Activated naive CD8-positive, alpha-beta T cell treated with anti-CD3 and anti-CD28 coated beads, Interleukin-2, amount 10 ng/mL, durations not matched to agents 7 days and 5 days (primary cell): ENCODE measurements at regions not wholly inside any gene's neighbourhood (a gene's known extent, or its start where the extent isn't known, plus 50 kb on each side); places are given as distances from the start of the nearest gene placed in this dataset.

Experiments used
- ATAC-seq: fragments of 150-1000 bp; cut with Tn5 transposase; one replicate; pipeline ENCODE4 v1.10.0; 2021; ENCODE audit warnings: low read depth, moderate library complexity
- POLR2A ChIA-PET: fragments of 350-600 bp; sonication (Branson Sonifier 250); formaldehyde crosslinking; loops from one replicate; lab custom pipeline; 2021; ENCODE audit warnings: antibody characterized with exemption; lab: Charles Lee
- DNase-seq: peaks from one replicate; pipeline ENCODE4 v3.0.0; 2021
- H3K27ac Mint-ChIP-seq: one replicate; pipeline ENCODE4 v1.8.0; 2022; ENCODE audit warnings: mild to moderate bottlenecking, mixed read lengths
- H3K27me3 Mint-ChIP-seq: one replicate; pipeline ENCODE4 v1.8.0; 2022; ENCODE audit warnings: mild to moderate bottlenecking, moderate library complexity, mixed read lengths
- H3K36me3 Mint-ChIP-seq: one replicate; pipeline ENCODE4 v1.8.0; 2021; ENCODE audit warnings: mild to moderate bottlenecking, mixed read lengths
- H3K4me1 Mint-ChIP-seq: one replicate; pipeline ENCODE4 v1.8.0; 2021; ENCODE audit warnings: mixed read lengths
- H3K4me3 Mint-ChIP-seq: one replicate; pipeline ENCODE4 v1.8.0; 2022; ENCODE audit warnings: mild to moderate bottlenecking, moderate library complexity, mixed read lengths
- H3K9me3 Mint-ChIP-seq: one replicate; pipeline ENCODE4 v1.8.0; 2021; ENCODE audit warnings: mixed read lengths

- no peak for ATAC-seq
- H3K27me3 Mint-ChIP-seq: no peaks in the 10 kb centered on the region
- H3K27ac Mint-ChIP-seq: no peak overlapping the region
- no peaks in the 10 kb centered on the region for H3K4me1 Mint-ChIP-seq
- peaks cover 2% of the 10 kb centered on the region for H3K9me3 Mint-ChIP-seq
- no peak overlapping the region for H3K4me3 Mint-ChIP-seq
- POLR2A ChIA-PET: no interaction called here
- H3K36me3 Mint-ChIP-seq: no peaks in the 10 kb centered on the region
- DNase-seq: no peak
These were observed 340.1 kb downstream of the MN1 start for GRCh38 chr22:27461470-27461869.

GRCh38 chr22:27462190-27462589 lies 339.4 kb downstream of the MN1 start:
- H3K27me3 Mint-ChIP-seq: no peaks in the 10 kb centered on the region

DNA sequence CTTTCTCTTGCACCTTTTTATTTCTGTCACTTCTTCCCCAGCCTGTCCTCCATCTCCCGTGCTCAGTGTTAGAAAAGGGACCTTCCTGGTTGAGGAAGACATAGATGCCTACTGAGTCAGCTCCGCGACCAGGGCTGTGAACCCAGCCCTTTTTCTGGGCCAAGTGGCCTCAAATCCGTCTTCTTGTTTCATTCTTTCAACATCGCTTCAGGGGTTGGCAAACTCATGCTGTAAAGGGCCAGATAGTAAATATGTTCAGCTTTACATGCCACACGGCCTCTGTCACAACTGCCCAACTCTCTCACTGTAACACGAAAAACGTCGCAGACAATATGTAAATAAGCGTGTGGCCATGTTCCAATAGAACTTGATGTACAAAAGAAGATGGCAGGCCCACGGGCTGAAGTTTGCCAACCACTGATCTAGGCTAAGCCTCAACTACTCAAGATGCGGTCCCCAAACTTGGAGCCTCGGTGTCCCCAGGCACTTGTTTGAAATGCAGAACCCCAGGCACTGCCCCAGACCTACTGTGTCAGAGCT lies 338.4 kb downstream of the MN1 start:
- ATAC-seq: no peak
- Mint-ChIP-seq H3K4me1 (no peaks in the 10 kb centered on the region), H3K9me3 (peaks cover 2% of the 10 kb centered on the region), H3K36me3 (no peaks in the 10 kb centered on the region), H3K4me3 (no peak overlapping the region), H3K27me3 (no peaks in the 10 kb centered on the region), H3K27ac (no peak overlapping the region)
- POLR2A ChIA-PET: no interaction called here
- no peak for DNase-seq

More at GRCh38 chr22:27462190-27462589, 339.4 kb downstream of the MN1 start:
- Mint-ChIP-seq H3K9me3 (peaks cover 2% of the 10 kb centered on the region), H3K4me1 (no peaks in the 10 kb centered on the region), H3K27ac (no peak overlapping the region), H3K36me3 (no peaks in the 10 kb centered on the region), H3K4me3 (no peak overlapping the region)
- no peak for DNase-seq
- no peak for ATAC-seq
- POLR2A ChIA-PET: no interaction called here

DNA sequence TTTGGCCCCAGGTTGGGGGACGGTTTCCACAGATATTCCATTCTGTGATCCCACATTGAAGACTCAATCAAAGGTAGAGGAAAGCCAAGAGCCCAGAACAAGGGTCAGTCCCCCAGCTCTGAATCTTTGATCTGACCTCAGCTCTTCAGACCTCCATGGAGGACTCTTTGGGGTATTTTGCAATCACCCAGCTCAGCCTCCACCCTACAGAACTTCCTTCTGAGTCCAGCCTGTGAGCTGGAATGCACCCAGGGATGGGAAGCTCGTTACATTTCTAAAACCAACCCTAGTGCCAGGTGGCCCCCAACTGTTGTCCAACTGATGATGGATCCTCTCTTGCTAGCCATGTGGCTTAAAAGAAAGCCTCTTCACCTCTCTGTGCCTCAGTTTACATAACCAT lies 335.3 kb downstream of the MN1 start:
- Mint-ChIP-seq H3K4me3 (no peak overlapping the region), H3K36me3 (no peaks in the 10 kb centered on the region), H3K4me1 (no peaks in the 10 kb centered on the region), H3K27ac (no peak overlapping the region), H3K9me3 (no peaks in the 10 kb centered on the region), H3K27me3 (no peaks in the 10 kb centered on the region)
- DNase-seq (no peak), ATAC-seq (no peak)
- POLR2A ChIA-PET: no interaction called here

DNA sequence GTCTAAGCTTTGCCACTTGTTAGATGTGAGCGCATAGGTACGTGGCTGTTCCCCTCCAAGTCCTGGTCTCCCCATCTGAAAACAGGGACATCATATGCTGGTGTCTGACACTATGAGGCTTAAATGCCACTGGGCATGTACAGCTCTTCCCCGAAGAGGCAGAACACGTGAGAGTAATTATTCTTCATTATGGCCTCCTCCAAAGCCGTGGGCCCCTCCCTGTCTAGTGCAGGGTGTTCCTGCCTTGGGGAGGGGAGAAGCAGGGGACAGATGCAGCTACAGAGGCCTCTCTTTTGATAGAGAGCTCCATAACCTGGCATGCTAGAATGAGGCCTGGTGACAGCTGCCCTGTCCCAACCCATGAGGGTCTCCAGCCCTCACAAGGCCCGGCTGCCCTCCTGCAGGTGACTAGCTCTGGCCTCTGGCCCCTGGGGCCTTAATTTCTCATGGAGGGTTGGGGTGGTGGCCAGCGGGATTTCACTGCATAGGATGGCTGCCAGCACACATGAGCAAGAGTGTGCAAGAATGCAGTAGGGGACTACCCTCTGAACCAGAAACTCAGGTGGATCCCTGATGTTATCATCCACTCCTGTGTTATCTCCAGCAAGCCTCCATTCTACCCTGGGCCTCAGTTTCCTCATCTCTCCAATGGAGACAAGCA lies 334.6 kb downstream of the MN1 start:
- ATAC-seq: no peak

DNA sequence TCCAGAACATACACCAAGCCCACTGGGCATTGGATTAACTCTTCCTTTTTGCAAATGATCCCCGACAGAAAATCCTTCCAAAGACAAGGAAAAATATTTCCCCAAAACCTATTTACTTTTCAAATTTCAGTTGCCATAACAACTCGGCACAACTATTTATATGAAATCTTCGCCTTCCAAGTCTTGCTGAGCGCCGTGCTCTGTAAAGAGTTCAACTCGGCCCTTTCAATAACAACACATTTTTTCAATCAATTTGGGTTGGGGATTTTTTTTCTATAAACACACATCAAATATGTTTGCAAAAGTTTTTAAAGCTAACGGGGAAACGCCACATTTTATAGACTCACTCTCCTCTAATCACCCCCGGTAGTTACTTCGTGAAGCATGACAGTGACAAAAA lies 333.8 kb downstream of the MN1 start:
- H3K4me1 Mint-ChIP-seq: no peaks in the 10 kb centered on the region
- DNase-seq (no peak), ATAC-seq (no peak)
- H3K9me3 Mint-ChIP-seq: no peaks in the 10 kb centered on the region
- H3K27me3 Mint-ChIP-seq: no peaks in the 10 kb centered on the region
- POLR2A ChIA-PET: no interaction called here
- H3K36me3 Mint-ChIP-seq: no peaks in the 10 kb centered on the region
- no peak overlapping the region for H3K27ac Mint-ChIP-seq
- no peak overlapping the region for H3K4me3 Mint-ChIP-seq

More for the DNA sequence above, 334.6 kb downstream of the MN1 start:
- H3K27ac Mint-ChIP-seq: no peak overlapping the region
- H3K27me3 Mint-ChIP-seq: no peaks in the 10 kb centered on the region
- no peaks in the 10 kb centered on the region for H3K9me3 Mint-ChIP-seq
- H3K4me1 Mint-ChIP-seq: no peaks in the 10 kb centered on the region
- no peak for DNase-seq
- no peak overlapping the region for H3K4me3 Mint-ChIP-seq
- POLR2A ChIA-PET: no interaction called here
- H3K36me3 Mint-ChIP-seq: no peaks in the 10 kb centered on the region

DNA sequence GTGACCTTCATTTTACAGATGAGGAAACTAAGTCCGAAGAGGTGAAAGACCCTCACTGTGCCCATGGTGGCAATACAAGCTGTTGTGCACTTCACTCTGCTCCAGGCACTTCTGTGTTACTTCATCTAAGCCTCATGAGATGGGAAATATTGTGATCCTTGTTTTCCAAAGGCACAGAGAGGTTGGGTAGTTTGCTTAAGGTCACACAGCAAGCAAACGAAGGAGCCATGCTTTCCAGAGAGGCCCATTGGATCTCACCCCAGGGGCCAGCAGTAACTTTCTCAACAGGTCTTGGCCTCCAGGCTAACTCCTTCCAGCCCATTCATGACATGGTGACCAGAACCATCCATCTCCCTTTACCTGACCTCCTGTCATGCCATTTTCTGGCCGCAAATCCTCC lies 332.8 kb downstream of the MN1 start:
- Mint-ChIP-seq H3K27ac (no peak overlapping the region), H3K9me3 (no peaks in the 10 kb centered on the region), H3K4me1 (no peaks in the 10 kb centered on the region), H3K27me3 (no peaks in the 10 kb centered on the region), H3K36me3 (no peaks in the 10 kb centered on the region), H3K4me3 (no peak overlapping the region)
- no peak for ATAC-seq
- no peak for DNase-seq
- POLR2A ChIA-PET: no interaction called here

- no peaks in the 10 kb centered on the region for H3K27me3 Mint-ChIP-seq
- no peak overlapping the region for H3K4me3 Mint-ChIP-seq
- no peak overlapping the region for H3K27ac Mint-ChIP-seq
- no peak for DNase-seq
- no peak for ATAC-seq
- H3K36me3 Mint-ChIP-seq: no peaks in the 10 kb centered on the region
- H3K4me1 Mint-ChIP-seq: no peaks in the 10 kb centered on the region
- no peaks in the 10 kb centered on the region for H3K9me3 Mint-ChIP-seq
- POLR2A ChIA-PET: no interaction called here
These were observed 331.3 kb downstream of the MN1 start for GRCh38 chr22:27470169-27470772.

GRCh38 chr22:27472975-27473374 lies 328.6 kb downstream of the MN1 start:
- no peak overlapping the region for H3K4me3 Mint-ChIP-seq
- no peaks in the 10 kb centered on the region for H3K36me3 Mint-ChIP-seq
- H3K4me1 Mint-ChIP-seq: no peaks in the 10 kb centered on the region
- POLR2A ChIA-PET: no interaction called here
- H3K27ac Mint-ChIP-seq: no peak overlapping the region
- H3K9me3 Mint-ChIP-seq: peaks cover 1% of the 10 kb centered on the region
- DNase-seq (no peak), ATAC-seq (no peak)
- H3K27me3 Mint-ChIP-seq: no peaks in the 10 kb centered on the region

DNA sequence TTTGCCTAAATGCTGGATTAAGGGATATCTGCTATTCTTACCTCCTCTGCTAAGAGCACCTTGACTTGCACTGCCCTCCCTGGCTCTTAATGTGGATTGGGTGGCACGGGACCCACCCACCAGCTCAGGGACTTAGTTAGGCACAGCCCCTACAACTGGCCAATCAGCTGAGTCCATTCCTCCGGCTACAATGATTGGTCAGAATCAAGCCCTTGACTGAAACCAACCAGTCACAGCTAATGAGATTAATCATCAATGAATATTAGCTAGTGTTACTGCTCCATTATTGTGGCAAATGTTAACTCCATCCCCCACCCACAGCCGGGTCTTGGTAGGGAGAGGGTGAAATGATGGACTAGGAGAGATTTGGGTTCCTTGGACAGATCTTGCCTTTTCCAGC lies 328.0 kb downstream of the MN1 start:
- Mint-ChIP-seq H3K4me1 (no peaks in the 10 kb centered on the region), H3K9me3 (peaks cover 3% of the 10 kb centered on the region), H3K36me3 (no peaks in the 10 kb centered on the region), H3K27ac (no peak overlapping the region), H3K27me3 (no peaks in the 10 kb centered on the region), H3K4me3 (no peak overlapping the region)
- no peak for ATAC-seq
- no peak for DNase-seq
- POLR2A ChIA-PET: no interaction called here

DNA sequence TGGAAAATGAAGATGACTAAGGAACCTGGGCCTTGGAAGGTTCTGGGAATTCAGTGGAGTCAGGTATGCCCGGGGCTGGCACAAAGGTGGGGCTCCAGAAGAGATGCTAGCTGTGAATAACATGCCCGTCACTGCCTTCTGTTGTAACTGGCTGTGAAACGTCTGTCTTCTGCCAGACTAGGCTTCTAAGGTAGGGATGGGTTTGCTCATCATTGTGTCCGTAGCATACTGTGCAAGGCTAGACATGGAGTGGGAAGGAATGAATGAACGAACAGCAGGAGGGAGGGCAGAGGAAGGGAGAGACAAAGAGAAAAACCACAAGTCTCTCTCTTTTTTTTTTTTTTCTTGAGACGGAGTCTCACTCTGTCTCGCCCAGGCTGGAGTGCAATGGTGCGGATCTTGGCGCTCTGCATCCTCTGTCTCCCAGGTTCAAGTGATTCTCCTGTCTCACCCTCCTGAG lies 327.4 kb downstream of the MN1 start:
- ATAC-seq: no peak
- no peak overlapping the region for H3K27ac Mint-ChIP-seq
- H3K4me1 Mint-ChIP-seq: no peaks in the 10 kb centered on the region
- no peaks in the 10 kb centered on the region for H3K36me3 Mint-ChIP-seq
- no peaks in the 10 kb centered on the region for H3K27me3 Mint-ChIP-seq
- DNase-seq: no peak
- peaks cover 3% of the 10 kb centered on the region for H3K9me3 Mint-ChIP-seq
- no peak overlapping the region for H3K4me3 Mint-ChIP-seq
- POLR2A ChIA-PET: no interaction called here

- no peak for ATAC-seq
- H3K9me3 Mint-ChIP-seq: peaks cover 3% of the 10 kb centered on the region
These were observed 326.6 kb downstream of the MN1 start for GRCh38 chr22:27474711-27475547.

DNA sequence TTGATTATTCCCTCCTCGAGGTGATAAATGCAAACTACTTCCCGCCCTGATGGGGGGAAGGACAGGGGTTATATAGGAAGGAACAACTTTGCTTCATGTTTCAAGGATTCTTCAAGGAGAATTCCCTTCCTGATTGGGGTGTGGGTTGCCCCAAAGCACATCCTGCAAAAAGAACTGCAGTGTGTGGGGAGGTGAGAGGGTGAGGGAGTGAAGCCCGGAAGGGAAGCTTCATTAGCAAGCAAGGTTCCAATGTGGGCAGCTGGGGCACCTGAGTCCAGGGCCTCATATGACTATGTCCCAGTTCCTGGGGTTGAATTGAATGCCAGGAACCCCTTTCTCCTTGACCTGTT lies 326.0 kb downstream of the MN1 start:
- DNase-seq (no peak), ATAC-seq (no peak)
- peaks cover 3% of the 10 kb centered on the region for H3K9me3 Mint-ChIP-seq
- H3K4me1 Mint-ChIP-seq: no peaks in the 10 kb centered on the region
- no peaks in the 10 kb centered on the region for H3K27me3 Mint-ChIP-seq
- no peaks in the 10 kb centered on the region for H3K36me3 Mint-ChIP-seq
- no peak overlapping the region for H3K27ac Mint-ChIP-seq
- POLR2A ChIA-PET: no interaction called here
- no peak overlapping the region for H3K4me3 Mint-ChIP-seq

More at GRCh38 chr22:27474711-27475547, 326.6 kb downstream of the MN1 start:
- Mint-ChIP-seq H3K4me3 (no peak overlapping the region), H3K36me3 (no peaks in the 10 kb centered on the region), H3K4me1 (no peaks in the 10 kb centered on the region), H3K27me3 (no peaks in the 10 kb centered on the region), H3K27ac (no peak overlapping the region)
- POLR2A ChIA-PET: no interaction called here
- no peak for DNase-seq
